Liver (tissue), 8 donors: ENCODE measurements at regions not wholly inside any gene's neighbourhood (a gene's known extent, or its start where the extent isn't known, plus 50 kb on each side); places are given as distances from the start of the nearest gene placed in this dataset.

Experiments used
- DNase-seq: peaks from one replicate; pipeline ENCODE4 v3.0.0-alpha.2; 2017; ENCODE audit warnings: low spot score
- H3K27ac ChIP-seq, 2 donors: one replicate each; pipeline ENCODE4 v1.7.0; 2013; ENCODE audit warnings: inconsistent platforms in 2 of 2, low read length in 2 of 2, control low read depth in 1 of 2, low read depth in 1 of 2, mild to moderate bottlenecking in 1 of 2
- H3K27me3 ChIP-seq, 4 donors: one replicate each; pipeline versions ENCODE4 v1.6.1 to v1.7.0; 2013; ENCODE audit warnings: low read length in 3 of 4, inconsistent platforms in 1 of 4, mild to moderate bottlenecking in 1 of 4, moderate library complexity in 1 of 4; ENCODE audit not compliant: control insufficient read depth in 4 of 4, insufficient read depth in 4 of 4
- H3K36me3 ChIP-seq, 4 donors: one replicate each; pipeline versions ENCODE4 v1.6.1 to v1.7.0; 2013; ENCODE audit warnings: low read length in 3 of 4, mild to moderate bottlenecking in 3 of 4, low read depth in 1 of 4, moderate library complexity in 1 of 4; ENCODE audit not compliant: control insufficient read depth in 4 of 4, insufficient read depth in 3 of 4
- H3K4me1 ChIP-seq, 4 donors: one replicate each; pipeline versions ENCODE4 v1.6.1 to v1.7.0; 2013; ENCODE audit warnings: low read length in 3 of 4, mild to moderate bottlenecking in 3 of 4, moderate library complexity in 1 of 4; ENCODE audit not compliant: control insufficient read depth in 4 of 4, insufficient read depth in 4 of 4
- H3K4me3 ChIP-seq, 3 donors: one replicate each; pipeline versions ENCODE4 v1.6.1 to v1.7.0; 2013; ENCODE audit warnings: low read length in 3 of 3, control low read depth in 1 of 3, low read depth in 1 of 3, mild to moderate bottlenecking in 1 of 3
- H3K9ac ChIP-seq, 2 donors: one replicate each; pipeline ENCODE4 v1.7.0; 2013; ENCODE audit warnings: low read length in 2 of 2, mild to moderate bottlenecking in 2 of 2, moderate library complexity in 2 of 2, control low read depth in 1 of 2, low read depth in 1 of 2
- H3K9me3 ChIP-seq, 4 donors: one replicate each; pipeline versions ENCODE4 v1.6.1 to v1.7.0; 2013; ENCODE audit warnings: low read length in 3 of 4; ENCODE audit not compliant: control insufficient read depth in 4 of 4
- EGR1 ChIP-seq, 2 donors: IDR thresholded peaks; 2 replicates each; pipeline ENCODE4 v1.6.1; 2016 to 2018; ENCODE audit warnings: antibody characterized with exemption in 2 of 2, low read depth in 2 of 2
- FOXA1 ChIP-seq: IDR thresholded peaks from 2 replicates; pipeline ENCODE4 v1.6.1; 2016; ENCODE audit warnings: antibody characterized with exemption
- FOXA2 ChIP-seq: IDR thresholded peaks from 2 replicates; pipeline ENCODE4 v1.6.1; 2016; ENCODE audit warnings: antibody characterized with exemption
- GABPA ChIP-seq, 2 donors: IDR thresholded peaks in 1 of 2; conservative IDR thresholded peaks in 1 of 2; 2 replicates each; pipeline ENCODE4 v1.6.1; 2016; ENCODE audit warnings: antibody characterized with exemption in 2 of 2, mild to moderate bottlenecking in 1 of 2, moderate library complexity in 1 of 2
- HNF4A ChIP-seq, 2 donors: conservative IDR thresholded peaks; 2 replicates each; pipeline ENCODE4 v1.6.1; 2016; ENCODE audit warnings: antibody characterized with exemption in 2 of 2, mild to moderate bottlenecking in 2 of 2
- HNF4G ChIP-seq: IDR thresholded peaks from 2 replicates; pipeline ENCODE4 v1.6.1; 2016; ENCODE audit warnings: antibody characterized with exemption
- JUND ChIP-seq, 2 donors: IDR thresholded peaks; 2 replicates each; pipeline ENCODE4 v1.6.1; 2016; ENCODE audit warnings: antibody characterized with exemption in 2 of 2
- MAX ChIP-seq: IDR thresholded peaks from 2 replicates; pipeline ENCODE4 v1.6.1; 2016; ENCODE audit warnings: antibody characterized with exemption
- NR2F2 ChIP-seq: IDR thresholded peaks from 2 replicates; pipeline ENCODE4 v1.6.1; 2016; ENCODE audit warnings: antibody characterized with exemption
- RAD21 ChIP-seq, 2 donors: IDR thresholded peaks; 2 replicates each; pipeline ENCODE4 v1.6.1; 2016; ENCODE audit warnings: antibody characterized with exemption in 2 of 2, mild to moderate bottlenecking in 2 of 2
- RXRA ChIP-seq, 2 donors: IDR thresholded peaks; 2 replicates each; pipeline ENCODE4 v1.6.1; 2017 to 2018; ENCODE audit warnings: antibody characterized with exemption in 2 of 2, mild to moderate bottlenecking in 1 of 2
- TAF1 ChIP-seq: conservative IDR thresholded peaks from 2 replicates; pipeline ENCODE4 v1.6.1; 2016; ENCODE audit warnings: antibody characterized with exemption, mild to moderate bottlenecking
- YY1 ChIP-seq: IDR thresholded peaks from 2 replicates; pipeline ENCODE4 v1.6.1; 2016; ENCODE audit warnings: antibody characterized with exemption, mild to moderate bottlenecking
- WGBS: extraction: QIAGEN DNeasy Blood & Tissue Kit; methylation state at CpG from one replicate; pipeline ENCODE4 v1.1.7; 2013; 5-methylcytosine and 5-hydroxymethylcytosine counted together
- TF ChIP-seq, protein P1 (sequence below): fragments of 150-350 bp; IDR thresholded peaks from 2 replicates; pipeline ENCODE4 v1.5.1; 2017; ENCODE audit warnings: improper control_type of control experiment, low read depth, low read length; ENCODE audit not compliant: missing input control
- TF ChIP-seq, protein P2 (sequence below): IDR thresholded peaks from 2 replicates; pipeline ENCODE4 v1.6.1; 2016; ENCODE audit warnings: antibody characterized with exemption
- TF ChIP-seq, protein P3 (sequence below): IDR thresholded peaks from 2 replicates; pipeline ENCODE4 v1.6.1; 2016; ENCODE audit warnings: antibody characterized with exemption
- donor health status: healthy.
- donor health status: healthy.
- donor health status: healthy.
- donor health status: healthy.
- donor health status: healthy.

DNA sequence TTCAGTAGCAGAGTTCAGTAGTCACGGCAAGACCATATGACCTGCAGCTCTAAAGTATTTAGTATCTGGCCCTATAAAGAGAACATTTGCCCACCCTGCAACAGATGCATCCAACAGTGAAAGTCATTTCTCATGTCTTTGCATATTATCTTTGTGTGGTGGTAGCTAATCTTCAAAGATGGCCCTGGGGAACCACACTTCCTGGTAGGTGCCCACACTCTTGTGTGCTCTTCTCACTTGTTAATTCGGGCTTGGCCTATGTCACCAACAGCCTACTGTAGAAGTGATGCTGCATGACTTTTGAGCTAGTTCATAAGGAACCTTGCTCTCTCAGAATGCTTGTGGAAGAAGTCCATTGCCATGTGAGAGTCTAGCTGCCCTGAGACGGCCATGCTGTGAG is 85.6 kb downstream of the MAP1LC3B2 start:
- no peaks in the 10 kb centered on the region for H3K36me3 ChIP-seq
- no peaks in the 10 kb centered on the region for H3K27me3 ChIP-seq
- DNase-seq: no peak
- peaks cover 0 to 4% (median 1%) of the 10 kb centered on the region in 4 donors for H3K4me1 ChIP-seq
- TF ChIP-seq JUND (IDR thresholded peaks at IDR 0.05) (no peak), GABPA (IDR thresholded peaks at IDR 0.05 in 1 of 2, conservative IDR thresholded peaks at IDR 0.05 in 1 of 2) (no peak), RAD21 (IDR thresholded peaks at IDR 0.05) (no peak), MAX (no peak), TAF1 (no peak), HNF4G (no peak), FOXA1 (no peak)
- TF ChIP-seq, protein P1, sequence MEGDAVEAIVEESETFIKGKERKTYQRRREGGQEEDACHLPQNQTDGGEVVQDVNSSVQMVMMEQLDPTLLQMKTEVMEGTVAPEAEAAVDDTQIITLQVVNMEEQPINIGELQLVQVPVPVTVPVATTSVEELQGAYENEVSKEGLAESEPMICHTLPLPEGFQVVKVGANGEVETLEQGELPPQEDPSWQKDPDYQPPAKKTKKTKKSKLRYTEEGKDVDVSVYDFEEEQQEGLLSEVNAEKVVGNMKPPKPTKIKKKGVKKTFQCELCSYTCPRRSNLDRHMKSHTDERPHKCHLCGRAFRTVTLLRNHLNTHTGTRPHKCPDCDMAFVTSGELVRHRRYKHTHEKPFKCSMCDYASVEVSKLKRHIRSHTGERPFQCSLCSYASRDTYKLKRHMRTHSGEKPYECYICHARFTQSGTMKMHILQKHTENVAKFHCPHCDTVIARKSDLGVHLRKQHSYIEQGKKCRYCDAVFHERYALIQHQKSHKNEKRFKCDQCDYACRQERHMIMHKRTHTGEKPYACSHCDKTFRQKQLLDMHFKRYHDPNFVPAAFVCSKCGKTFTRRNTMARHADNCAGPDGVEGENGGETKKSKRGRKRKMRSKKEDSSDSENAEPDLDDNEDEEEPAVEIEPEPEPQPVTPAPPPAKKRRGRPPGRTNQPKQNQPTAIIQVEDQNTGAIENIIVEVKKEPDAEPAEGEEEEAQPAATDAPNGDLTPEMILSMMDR: no peak
- TF ChIP-seq, protein P2, sequence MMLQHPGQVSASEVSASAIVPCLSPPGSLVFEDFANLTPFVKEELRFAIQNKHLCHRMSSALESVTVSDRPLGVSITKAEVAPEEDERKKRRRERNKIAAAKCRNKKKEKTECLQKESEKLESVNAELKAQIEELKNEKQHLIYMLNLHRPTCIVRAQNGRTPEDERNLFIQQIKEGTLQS: no peak
- H3K9ac ChIP-seq: no peak overlapping the region
- 96% methylated on average over 3 of the region's 3 CpGs for WGBS
- no peaks in the 10 kb centered on the region for H3K9me3 ChIP-seq
- H3K27ac ChIP-seq: no peak overlapping the region
- H3K4me3 ChIP-seq: no peak overlapping the region

DNA sequence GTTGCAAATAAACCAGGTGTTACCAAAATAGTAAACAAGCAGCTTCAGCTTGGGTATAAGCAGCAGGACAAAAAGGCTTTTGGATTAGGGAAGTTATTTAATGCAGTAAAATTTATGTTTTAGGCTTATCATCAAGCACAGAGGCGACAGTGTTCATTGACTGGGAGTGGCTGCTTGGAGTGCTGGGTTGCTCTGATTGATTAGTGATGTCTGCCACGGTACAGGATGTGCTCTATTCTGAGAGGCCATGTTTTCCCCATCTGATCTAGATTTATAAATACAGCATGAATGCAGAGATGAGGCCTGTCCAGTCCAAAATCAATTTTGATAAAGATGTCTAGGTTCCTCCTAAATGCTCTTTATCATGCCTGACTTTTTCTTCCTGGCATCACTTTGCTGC is 83.5 kb downstream of the MAP1LC3B2 start:
- 72% methylated on average over 2 of the region's 2 CpGs for WGBS
- no peak for DNase-seq
- TF ChIP-seq FOXA1: no peak
- no peak for TF ChIP-seq YY1
- TF ChIP-seq, protein P3, sequence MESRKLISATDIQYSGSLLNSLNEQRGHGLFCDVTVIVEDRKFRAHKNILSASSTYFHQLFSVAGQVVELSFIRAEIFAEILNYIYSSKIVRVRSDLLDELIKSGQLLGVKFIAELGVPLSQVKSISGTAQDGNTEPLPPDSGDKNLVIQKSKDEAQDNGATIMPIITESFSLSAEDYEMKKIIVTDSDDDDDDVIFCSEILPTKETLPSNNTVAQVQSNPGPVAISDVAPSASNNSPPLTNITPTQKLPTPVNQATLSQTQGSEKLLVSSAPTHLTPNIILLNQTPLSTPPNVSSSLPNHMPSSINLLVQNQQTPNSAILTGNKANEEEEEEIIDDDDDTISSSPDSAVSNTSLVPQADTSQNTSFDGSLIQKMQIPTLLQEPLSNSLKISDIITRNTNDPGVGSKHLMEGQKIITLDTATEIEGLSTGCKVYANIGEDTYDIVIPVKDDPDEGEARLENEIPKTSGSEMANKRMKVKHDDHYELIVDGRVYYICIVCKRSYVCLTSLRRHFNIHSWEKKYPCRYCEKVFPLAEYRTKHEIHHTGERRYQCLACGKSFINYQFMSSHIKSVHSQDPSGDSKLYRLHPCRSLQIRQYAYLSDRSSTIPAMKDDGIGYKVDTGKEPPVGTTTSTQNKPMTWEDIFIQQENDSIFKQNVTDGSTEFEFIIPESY: no peak
- no peak for TF ChIP-seq HNF4A (conservative IDR thresholded peaks at IDR 0.05)
- no peak for TF ChIP-seq RXRA (IDR thresholded peaks at IDR 0.05)
- no peak for TF ChIP-seq HNF4G
- TF ChIP-seq FOXA2: no peak
- TF ChIP-seq RAD21 (IDR thresholded peaks at IDR 0.05): no peak
- no peak for TF ChIP-seq GABPA (IDR thresholded peaks at IDR 0.05 in 1 of 2, conservative IDR thresholded peaks at IDR 0.05 in 1 of 2)
- TF ChIP-seq NR2F2: no peak
- TF ChIP-seq, protein P2: no peak
- TF ChIP-seq EGR1 (IDR thresholded peaks at IDR 0.05; ENCODE audit: low read depth in 2 of 2): no peak
- TF ChIP-seq, protein P1: no peak
- no peak for TF ChIP-seq MAX
- no peak for TF ChIP-seq TAF1
- H3K27me3 ChIP-seq: no peaks in the 10 kb centered on the region
- H3K36me3 ChIP-seq: no peaks in the 10 kb centered on the region
- peaks cover 0 to 6% (median 3%) of the 10 kb centered on the region in 4 donors for H3K4me1 ChIP-seq
- no peaks in the 10 kb centered on the region for H3K9me3 ChIP-seq
- no peak overlapping the region for H3K9ac ChIP-seq
- H3K27ac ChIP-seq: no peak overlapping the region
- H3K4me3 ChIP-seq: no peak overlapping the region
